NOMO-1 (cell line): ENCODE measurements at regions not wholly inside any gene's neighbourhood (a gene's known extent, or its start where the extent isn't known, plus 50 kb on each side); places are given as distances from the start of the nearest gene placed in this dataset.
"Not testable (repeated sequence)": the region's sequence is repeated elsewhere in the genome, so short reads cannot be mapped to it uniquely, and the experiment has no call there.

ENCODE experiments used
- DNase-seq, 2 experiments: peaks; one replicate each; lab custom pipeline; 2025; ENCODE audit not compliant: unreplicated experiment in 2 of 2; lab: John Stamatoyannopoulos, UW

DNA sequence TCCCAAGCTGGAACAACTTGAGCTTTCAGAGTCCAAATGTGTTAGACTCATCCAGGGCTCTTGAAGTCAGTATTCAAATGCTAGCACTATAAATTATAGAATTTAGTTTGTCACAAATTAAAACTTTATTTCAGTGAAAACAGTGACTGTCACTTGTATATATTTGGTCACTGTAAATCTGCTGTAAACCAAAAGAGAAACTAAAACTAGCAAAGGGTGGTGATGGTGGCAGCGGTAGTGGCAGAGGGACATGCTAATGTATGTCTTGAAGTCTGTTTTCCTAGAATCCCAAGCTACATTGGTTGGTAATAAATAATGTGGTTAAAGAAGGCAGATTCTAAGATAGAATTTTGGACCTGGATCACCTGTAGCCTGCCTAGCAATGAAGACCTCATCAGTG lies 140.4 kb upstream of the CENPW start:
- DNase-seq = no peak

DNA sequence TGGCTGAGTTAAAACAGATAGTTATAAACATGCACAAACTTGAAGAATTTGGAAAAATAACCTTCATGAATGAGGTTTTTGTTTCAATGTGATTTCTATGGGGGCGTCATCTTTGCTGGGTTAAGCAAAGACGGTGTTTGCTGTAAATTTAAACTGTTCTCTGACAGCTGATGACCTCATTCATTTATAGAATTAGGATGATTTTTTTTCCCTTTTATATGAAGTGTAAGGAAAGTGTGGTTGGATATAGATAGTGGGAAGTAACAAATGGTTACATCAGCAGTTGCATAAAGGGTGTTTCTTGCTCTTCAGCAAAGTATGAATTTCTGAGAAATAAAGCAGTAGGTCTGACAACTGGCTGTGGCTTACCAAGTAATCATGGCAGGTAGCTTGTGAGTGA lies 137.2 kb upstream of the CENPW start:
- no peak for DNase-seq

DNA sequence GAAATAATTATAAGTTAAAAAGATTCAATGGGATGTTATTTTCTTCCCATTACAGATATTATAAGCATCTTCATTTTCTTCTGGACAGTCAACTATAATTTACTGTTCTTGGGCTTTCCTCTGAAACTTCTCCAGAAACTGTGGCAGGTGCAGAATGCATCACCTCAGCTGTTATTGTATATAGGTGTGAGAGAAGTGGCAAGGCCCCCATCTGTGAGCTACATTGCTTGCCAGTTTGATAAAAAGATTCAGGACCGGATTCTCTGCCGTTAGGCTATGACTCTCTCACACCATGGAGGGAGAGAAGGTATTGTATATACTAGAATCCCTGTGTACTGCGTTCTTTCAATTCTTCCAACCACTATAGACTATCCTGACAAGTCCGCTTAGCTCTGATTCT lies 135.8 kb upstream of the CENPW start:
- no peak for DNase-seq

DNA sequence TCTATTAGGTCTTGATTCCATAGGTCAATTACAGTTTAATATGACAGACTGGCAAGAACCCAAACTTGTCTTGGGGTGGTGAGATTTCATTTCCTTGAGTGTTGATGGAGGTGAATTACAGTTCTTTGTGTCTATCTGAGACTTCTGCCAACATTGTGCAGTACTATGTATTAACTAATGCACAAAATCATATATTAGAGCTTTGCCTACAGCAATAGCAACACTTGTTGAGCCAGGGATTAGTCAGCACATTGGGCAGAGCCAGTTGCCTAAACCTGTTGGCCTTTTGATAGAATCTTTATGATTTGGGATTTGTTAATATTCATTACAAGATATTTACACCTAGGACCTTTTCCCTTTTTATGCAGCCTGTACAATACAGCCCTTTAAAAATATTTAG lies 135.3 kb upstream of the CENPW start:
- no peak for DNase-seq

DNA sequence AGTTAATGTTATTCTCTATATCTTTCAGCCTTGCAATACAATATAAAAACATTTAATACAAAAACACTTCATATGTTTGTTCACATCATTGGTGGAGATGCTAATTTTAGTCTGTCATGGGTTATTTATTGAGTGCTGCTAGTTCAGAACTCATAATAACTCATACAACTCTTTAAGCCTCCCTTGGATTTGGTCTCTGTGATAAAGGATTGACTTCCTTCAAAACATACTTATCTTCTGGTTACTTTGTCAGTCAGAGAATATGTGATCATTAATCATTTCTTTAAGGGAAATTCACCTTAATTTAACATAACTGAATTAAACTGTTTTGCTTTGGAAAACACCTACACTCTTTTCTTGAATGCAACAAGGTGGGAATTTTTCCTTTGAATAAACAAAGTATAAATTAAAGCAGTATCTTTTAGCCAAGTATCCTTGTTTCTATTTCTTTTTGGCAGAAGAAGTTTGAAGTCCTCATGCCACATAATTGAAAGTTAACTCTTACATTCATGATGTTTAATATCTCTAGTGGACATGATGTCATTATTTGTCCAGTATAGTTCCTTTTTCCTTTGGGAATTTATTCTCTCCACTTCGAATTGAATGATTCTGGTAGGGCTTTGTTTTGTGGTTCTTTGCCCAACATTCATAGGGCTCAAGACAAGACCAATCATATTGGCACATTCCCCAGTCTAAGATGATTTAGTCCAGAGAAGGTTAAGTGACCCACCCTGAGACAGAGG lies 133.2 kb upstream of the CENPW start:
- no peak for DNase-seq

GRCh38 chr6:126210398-126211075 lies 129.4 kb upstream of the CENPW start:
- no peak for DNase-seq

DNA sequence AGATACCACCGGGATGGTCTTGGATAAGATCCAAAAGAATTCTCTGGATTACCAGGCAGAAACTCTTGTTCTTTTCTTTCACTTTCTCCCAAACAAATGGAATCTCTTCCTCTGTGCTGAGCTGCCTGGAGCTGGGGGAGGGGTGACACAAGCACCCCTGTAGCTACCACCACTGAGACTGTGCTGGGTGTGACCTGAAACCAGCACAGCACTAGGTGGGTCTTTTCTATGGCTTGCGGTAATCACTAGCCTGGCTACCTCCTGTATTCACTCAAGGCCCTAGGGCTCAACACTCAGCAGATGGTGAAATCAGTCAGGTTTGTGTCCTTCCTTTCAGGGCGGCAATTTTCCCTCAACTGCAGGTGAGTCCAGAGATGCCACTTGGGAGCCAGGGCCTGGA lies 122.4 kb upstream of the CENPW start:
- DNase-seq = no peak

DNA sequence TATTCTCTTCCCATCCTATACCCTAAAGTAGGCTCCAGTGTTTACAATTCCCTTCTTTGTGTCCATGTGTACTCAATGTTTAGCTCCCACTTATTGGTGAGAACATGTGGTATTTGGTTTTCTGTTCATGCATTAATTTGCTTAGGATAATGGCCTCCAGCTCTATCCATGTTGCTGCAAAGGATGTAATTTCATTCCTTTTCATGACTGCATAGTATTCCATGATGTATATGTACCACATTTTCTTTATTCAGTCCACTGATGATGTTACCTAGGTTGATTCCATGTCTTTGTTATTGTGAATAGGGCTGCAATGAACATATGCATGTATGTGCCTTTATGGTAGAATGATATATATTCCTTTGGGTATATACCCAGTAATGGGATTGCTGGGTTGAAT lies 119.0 kb upstream of the CENPW start:
- DNase-seq = not testable (repeated sequence)

DNA sequence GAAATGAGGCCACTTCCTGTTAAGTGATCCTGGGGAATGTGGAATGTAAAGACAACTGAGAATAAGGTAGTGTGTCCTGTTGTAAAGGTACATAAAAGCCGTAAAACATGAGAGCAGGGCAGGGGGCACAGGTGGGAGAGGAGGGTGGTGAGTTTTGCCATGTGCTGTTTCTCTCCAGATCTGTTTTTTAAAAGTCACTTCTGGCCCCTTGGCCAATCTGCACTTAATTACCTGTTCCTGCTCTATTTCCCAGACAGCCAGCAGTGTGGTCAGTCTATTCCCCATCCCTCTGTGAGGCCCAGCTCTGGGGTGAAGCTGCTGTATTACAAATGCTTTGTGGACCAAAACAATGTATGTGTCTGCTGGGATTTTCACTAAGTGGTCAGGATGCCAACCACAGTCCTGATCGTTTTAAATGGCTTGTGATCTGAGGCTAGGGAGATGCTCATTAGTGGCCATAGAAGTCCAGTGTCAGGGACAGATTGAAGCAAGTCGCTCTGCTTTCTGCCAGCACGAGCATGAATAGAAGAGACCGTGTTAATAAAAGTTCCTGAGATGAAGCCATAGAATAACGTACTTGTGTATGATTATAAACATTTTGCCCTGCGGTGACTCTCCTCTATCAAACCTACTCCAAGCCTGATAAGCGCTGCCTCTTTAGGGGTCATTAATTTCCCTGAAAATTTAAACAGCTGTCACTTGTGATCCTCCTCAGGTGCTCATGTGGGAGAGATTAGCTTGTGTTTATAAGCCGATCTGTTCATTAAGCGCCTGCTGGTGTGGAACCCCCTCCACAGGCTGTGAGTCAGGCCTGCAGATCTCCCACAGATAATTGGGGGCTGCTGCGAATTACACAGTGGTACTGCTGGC lies 111.8 kb upstream of the CENPW start:
- no peak for DNase-seq

DNA sequence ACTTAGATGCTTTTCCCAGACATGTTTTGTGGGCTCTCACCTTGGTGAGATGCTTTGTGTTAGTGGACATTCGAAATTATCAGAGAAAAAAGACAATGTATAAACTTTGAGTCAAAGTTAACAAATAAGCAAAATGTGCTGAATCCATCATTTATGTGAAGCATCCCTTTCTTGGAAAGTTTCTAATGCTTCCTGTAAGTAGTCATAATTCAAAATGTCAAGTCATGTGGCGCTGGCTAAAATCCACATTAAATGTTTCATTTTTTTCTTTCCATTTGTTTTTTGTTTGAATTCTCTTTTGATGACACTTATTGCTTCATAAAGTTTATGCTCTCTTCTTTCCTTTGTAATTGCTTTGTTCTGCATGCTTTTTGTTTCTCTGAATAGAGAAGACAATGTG lies 107.2 kb upstream of the CENPW start:
- DNase-seq = no peak

GRCh38 chr6:126233192-126233591 lies 106.7 kb upstream of the CENPW start:
- no peak for DNase-seq

DNA sequence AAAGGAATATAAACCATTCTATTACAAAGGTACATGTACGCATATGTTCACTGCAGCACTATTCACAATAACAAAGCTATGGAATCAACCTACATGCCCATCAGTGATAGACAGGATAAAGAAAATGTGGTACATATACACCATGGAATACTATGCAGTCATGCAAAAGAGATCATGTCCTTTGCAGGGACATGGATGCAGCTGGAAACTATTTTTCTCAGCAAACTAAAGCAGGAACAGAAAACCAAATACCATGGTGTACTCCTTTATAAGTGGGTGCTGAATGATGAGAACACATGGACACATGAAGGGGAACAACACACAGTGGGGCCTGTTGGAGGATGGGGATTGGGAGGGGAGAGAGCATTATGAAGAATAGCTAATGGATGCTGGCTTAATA lies 104.6 kb upstream of the CENPW start:
- no peak for DNase-seq

DNA sequence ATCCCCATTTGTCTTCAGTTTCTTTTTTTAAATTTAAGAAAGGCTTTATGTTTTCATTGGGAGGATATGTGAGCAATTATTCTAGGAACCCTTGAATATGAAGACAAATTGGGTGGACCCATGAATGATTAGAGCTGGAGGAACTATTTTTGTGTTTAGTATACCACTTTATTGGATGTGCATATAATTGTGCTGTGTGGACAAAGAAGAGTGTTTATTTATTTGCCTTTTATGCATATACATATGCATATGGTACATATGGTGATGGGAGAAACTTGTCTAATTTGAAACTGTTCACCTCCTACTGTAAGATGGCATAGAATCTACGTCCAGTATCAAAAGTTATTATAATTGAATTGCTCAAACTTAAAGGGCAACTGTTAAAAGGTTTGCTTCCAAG lies 94.8 kb upstream of the CENPW start:
- no peak for DNase-seq

- no peak for DNase-seq
These were observed 87.8 kb upstream of the CENPW start for GRCh38 chr6:126252154-126252553.

DNA sequence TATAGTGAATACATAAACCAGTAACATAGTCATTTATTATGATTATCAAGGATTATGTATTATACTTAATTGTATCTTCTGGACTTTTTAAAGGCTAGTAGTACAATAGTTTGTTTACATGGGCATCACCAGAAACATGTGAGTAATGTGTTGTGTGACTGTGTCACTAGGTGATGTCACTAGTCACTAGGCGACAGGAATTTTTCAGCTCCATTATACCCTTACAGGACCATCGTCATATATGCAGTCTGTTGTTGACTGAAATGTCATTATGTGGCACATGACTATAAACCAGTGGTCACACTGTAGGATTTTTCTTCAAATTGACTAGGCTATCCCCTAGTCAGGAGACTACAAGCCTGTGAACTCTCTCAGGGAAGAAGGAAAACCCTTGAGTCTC lies 86.5 kb upstream of the CENPW start:
- no peak for DNase-seq

GRCh38 chr6:126258150-126258549 lies 81.8 kb upstream of the CENPW start:
- DNase-seq = no peak

DNA sequence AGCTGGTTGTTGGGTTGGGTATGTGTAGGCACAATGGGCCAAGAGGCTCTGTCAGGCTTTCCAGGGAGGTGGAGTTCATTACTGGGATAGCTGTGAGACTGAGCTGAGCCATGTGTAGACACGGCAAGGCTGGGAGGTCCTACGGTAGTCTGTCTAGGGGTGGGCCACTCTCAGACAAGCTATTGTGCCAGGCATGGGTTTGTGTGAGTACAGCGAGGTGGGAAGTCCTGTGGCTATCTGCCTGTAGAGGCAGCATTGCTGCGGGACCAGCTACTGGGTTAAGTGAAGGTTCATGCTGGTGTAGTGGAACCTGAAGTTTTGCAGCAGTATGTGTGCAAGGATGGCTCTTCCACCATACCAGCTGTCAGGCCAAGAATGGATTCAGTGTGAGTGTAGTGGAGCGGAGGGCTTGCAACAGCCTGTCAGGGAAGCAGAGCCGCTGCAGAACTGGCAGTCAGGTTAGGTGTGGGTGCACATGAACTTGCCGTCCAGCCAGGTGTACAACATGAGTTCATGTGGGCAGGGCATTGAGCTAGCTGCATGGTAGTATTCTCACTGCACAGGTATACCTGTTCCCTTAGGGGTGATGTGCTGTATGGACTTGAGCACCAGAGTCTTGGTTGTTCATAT lies 78.0 kb upstream of the CENPW start:
- DNase-seq = no peak

DNA sequence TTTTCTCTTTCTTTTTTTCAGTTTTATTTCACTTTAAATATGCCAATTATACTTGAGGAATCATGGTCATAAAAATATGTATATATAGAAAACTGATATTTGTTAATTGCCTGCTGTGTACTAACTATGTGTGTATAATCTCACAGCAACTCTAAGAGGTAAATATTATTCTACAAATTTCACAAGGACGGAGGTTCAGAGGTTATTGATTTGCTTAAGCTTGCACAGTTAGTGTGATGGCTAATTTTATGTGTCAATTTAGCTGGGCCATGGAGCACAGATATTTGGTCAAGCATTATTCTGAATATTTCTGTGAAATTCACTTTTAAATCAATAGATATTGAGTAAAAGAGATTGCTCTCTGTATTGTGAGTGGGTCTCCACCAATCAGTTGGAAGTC lies 75.7 kb upstream of the CENPW start:
- DNase-seq = no peak

DNA sequence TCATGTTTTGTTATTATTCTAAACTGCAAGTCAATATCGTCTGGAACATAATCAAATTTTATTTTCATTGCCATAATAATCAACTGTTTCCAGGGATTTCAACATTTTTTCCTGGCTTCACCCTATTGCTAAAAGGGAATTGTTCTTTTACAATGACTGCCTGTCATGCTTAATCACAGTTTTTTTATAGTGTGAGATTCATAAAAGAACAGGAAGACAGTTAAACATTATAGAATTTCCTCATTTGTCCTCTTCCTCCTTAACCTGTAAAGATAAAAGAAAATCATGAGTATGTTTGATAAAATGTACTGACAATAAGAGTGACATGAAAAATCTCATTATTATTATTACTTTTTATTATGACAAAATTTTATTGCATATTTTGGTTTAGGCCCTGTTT lies 73.3 kb upstream of the CENPW start:
- DNase-seq = no peak

GRCh38 chr6:126267626-126268025 lies 72.3 kb upstream of the CENPW start:
- no peak for DNase-seq

GRCh38 chr6:126268092-126268491 lies 71.8 kb upstream of the CENPW start:
- DNase-seq = no peak
